ENCODE measurements at regions not wholly inside any gene's neighbourhood (a gene's known extent, or its start where the extent isn't known, plus 50 kb on each side); places are given as distances from the start of the nearest gene placed in this dataset.

DNA sequence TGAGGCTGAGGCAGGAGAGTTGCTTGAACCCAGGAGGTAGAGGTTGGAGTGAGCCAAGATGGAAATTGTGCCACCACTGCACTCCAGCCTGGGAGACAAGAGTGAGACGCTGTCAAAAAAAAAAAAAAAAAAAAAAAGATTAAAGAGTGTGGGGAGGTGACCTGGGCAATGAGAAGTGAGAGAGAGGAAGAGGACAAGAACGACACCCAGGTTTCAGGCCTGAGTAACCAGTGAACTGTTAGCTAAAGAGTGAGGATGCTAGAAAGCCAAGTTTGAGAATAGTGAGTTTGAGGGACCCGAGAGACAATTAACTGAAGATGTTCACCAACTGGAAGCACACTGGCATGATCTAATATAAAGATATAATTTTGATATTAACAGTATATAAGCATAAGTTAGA, 85.4 kb upstream of the TNFAIP3 start:
- Histone ChIP-seq H3K27ac (ENCODE audit: low read length) (no peak overlapping the region), H3K4me1 (ENCODE audit: low read length) (no peaks in the 10 kb centered on the region), H3K27me3 (replicated peaks; ENCODE audit: insufficient read depth, low read length) (no peaks in the 10 kb centered on the region), H3K79me2 (ENCODE audit: low read length) (no peaks in the 10 kb centered on the region), H3K9ac (ENCODE audit: low read length) (no peak overlapping the region), H3F3A (ENCODE audit: insufficient read depth, low read length) (no peaks in the 10 kb centered on the region), H3K9me3 (replicated peaks; ENCODE audit: insufficient read depth, low read length) (no peaks in the 10 kb centered on the region), H3K9me2 (replicated peaks; ENCODE audit: insufficient read depth, low read length) (no peaks in the 10 kb centered on the region), H4K20me1 (ENCODE audit: insufficient read depth, low read length) (no peaks in the 10 kb centered on the region), H3K36me3 (replicated peaks; ENCODE audit: insufficient read depth, low read length) (no peaks in the 10 kb centered on the region), H2AFZ (ENCODE audit: low read length) (no peak overlapping the region), H3K4me2 (ENCODE audit: low read depth, low read length) (no peak overlapping the region), H3K4me3 (ENCODE audit: low read length) (no peak overlapping the region)
- no peak for DNase-seq
- no peak for TF ChIP-seq EZH2phosphoT487 (IDR thresholded peaks at IDR 0.05; ENCODE audit: low read length)
- TF ChIP-seq, protein P1, sequence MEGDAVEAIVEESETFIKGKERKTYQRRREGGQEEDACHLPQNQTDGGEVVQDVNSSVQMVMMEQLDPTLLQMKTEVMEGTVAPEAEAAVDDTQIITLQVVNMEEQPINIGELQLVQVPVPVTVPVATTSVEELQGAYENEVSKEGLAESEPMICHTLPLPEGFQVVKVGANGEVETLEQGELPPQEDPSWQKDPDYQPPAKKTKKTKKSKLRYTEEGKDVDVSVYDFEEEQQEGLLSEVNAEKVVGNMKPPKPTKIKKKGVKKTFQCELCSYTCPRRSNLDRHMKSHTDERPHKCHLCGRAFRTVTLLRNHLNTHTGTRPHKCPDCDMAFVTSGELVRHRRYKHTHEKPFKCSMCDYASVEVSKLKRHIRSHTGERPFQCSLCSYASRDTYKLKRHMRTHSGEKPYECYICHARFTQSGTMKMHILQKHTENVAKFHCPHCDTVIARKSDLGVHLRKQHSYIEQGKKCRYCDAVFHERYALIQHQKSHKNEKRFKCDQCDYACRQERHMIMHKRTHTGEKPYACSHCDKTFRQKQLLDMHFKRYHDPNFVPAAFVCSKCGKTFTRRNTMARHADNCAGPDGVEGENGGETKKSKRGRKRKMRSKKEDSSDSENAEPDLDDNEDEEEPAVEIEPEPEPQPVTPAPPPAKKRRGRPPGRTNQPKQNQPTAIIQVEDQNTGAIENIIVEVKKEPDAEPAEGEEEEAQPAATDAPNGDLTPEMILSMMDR (IDR thresholded peaks at IDR 0.05; ENCODE audit: low read length), result no peak
- no peak for TF ChIP-seq EZH2 (optimal IDR thresholded peaks at IDR 0.05; ENCODE audit: low read depth, low read length)

DNA sequence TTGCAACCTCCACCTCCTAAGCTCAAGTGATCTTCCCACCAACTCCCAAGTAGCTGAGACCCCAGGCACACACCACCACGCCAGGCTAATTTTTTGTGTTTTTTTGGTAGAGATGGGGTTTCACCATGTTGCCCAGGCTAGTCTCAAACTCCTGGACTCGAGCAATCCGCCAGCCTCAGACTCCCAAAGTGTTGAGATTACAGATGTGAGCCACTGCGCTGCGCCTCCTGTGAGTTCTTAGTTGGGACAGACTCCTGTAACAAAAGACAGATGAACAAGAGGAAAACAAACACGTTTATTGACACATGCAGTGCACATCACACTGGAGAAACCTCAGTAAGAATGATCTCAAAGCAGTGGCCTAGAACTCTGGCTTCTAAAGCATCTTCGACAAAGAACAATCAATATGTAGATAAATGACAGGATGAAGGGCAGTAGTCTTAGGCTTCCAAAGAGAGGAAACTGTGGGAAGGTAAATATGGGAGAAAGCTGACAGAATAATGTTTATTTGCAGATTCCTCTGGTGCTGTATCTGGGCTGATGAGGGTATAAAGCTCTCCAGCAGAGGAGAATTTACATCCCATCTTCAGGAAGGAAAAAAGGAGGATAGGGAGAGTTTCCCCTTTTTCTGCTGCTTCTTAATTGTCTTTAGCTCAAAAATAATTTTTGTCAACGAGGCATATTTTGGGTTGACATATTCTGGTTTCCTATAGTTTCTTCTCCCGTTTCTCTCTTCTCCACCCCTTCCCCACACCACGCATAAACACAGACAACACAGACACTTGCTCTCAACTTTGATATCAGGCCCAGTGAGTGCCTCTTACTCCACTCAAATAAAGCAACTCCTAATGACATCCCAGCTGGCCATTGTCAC, 84.7 kb upstream of the TNFAIP3 start:
- no peak overlapping the region for H2AFZ ChIP-seq (ENCODE audit: low read length)
- no peak for DNase-seq
- no peaks in the 10 kb centered on the region for H3K36me3 ChIP-seq (replicated peaks; ENCODE audit: insufficient read depth, low read length)
- H3K9me2 ChIP-seq (replicated peaks; ENCODE audit: insufficient read depth, low read length), result no peaks in the 10 kb centered on the region
- no peak overlapping the region for H3K4me3 ChIP-seq (ENCODE audit: low read length)
- H3F3A ChIP-seq (ENCODE audit: insufficient read depth, low read length), result no peaks in the 10 kb centered on the region
- TF ChIP-seq, protein P1 (IDR thresholded peaks at IDR 0.05; ENCODE audit: low read length), result no peak
- no peak for TF ChIP-seq EZH2 (optimal IDR thresholded peaks at IDR 0.05; ENCODE audit: low read depth, low read length)
- TF ChIP-seq EZH2phosphoT487 (IDR thresholded peaks at IDR 0.05; ENCODE audit: low read length), result no peak
- no peaks in the 10 kb centered on the region for H3K79me2 ChIP-seq (ENCODE audit: low read length)
- H3K27me3 ChIP-seq (replicated peaks; ENCODE audit: insufficient read depth, low read length), result no peaks in the 10 kb centered on the region
- no peaks in the 10 kb centered on the region for H4K20me1 ChIP-seq (ENCODE audit: insufficient read depth, low read length)
- no peak overlapping the region for H3K9ac ChIP-seq (ENCODE audit: low read length)
- H3K27ac ChIP-seq (ENCODE audit: low read length), result no peak overlapping the region
- H3K9me3 ChIP-seq (replicated peaks; ENCODE audit: insufficient read depth, low read length), result no peaks in the 10 kb centered on the region
- no peaks in the 10 kb centered on the region for H3K4me1 ChIP-seq (ENCODE audit: low read length)
- no peak overlapping the region for H3K4me2 ChIP-seq (ENCODE audit: low read depth, low read length)

DNA sequence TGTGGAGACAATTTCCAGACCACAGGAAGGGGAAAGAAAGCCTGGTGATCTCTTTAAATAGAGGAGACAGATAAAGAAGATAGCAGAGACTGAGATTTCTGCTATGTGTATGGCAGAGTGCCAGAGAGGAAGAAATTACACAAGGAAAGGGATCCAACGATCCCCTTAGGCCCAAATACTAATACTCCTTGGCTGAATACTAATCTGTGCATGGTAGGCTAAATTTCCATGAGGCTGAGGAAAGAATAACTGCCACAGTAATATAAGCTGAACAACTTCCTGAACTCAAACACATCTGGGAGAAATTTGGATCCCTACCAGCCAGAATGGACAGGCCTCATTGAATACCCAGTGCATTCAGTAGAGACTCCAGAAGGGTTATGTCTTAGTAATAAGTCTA, 83.3 kb upstream of the TNFAIP3 start:
- Histone ChIP-seq H2AFZ (ENCODE audit: low read length) (no peak overlapping the region), H3K4me2 (ENCODE audit: low read depth, low read length) (no peak overlapping the region), H3K27me3 (replicated peaks; ENCODE audit: insufficient read depth, low read length) (no peaks in the 10 kb centered on the region), H4K20me1 (ENCODE audit: insufficient read depth, low read length) (no peaks in the 10 kb centered on the region), H3K9ac (ENCODE audit: low read length) (no peak overlapping the region), H3K9me3 (replicated peaks; ENCODE audit: insufficient read depth, low read length) (no peaks in the 10 kb centered on the region), H3K9me2 (replicated peaks; ENCODE audit: insufficient read depth, low read length) (no peaks in the 10 kb centered on the region), H3K79me2 (ENCODE audit: low read length) (no peaks in the 10 kb centered on the region), H3K27ac (ENCODE audit: low read length) (no peak overlapping the region), H3K4me1 (ENCODE audit: low read length) (no peaks in the 10 kb centered on the region), H3F3A (ENCODE audit: insufficient read depth, low read length) (no peaks in the 10 kb centered on the region), H3K36me3 (replicated peaks; ENCODE audit: insufficient read depth, low read length) (no peaks in the 10 kb centered on the region), H3K4me3 (ENCODE audit: low read length) (no peak overlapping the region)
- no peak for DNase-seq
- TF ChIP-seq, protein P1 (IDR thresholded peaks at IDR 0.05; ENCODE audit: low read length), result no peak
- TF ChIP-seq EZH2 (optimal IDR thresholded peaks at IDR 0.05; ENCODE audit: low read depth, low read length) (no peak), EZH2phosphoT487 (IDR thresholded peaks at IDR 0.05; ENCODE audit: low read length) (no peak)
